Peyer's patch (tissue), 4 donors: ENCODE measurements at regions not wholly inside any gene's neighbourhood (a gene's known extent, or its start where the extent isn't known, plus 50 kb on each side); places are given as distances from the start of the nearest gene placed in this dataset.

Source experiments
- CTCF ChIP-seq, 6 experiments: fragments of 450-650 bp in 4 of 6; fragments of 200-600 bp in 2 of 6; sonication (generic) in 1 of 6; IDR thresholded peaks; one replicate each; pipeline ENCODE4 v1.5.1; 2017 to 2019; ENCODE audit warnings: antibody characterized with exemption in 6 of 6, mild to moderate bottlenecking in 3 of 6, moderate library complexity in 1 of 6
- POLR2A ChIP-seq, 2 donors: fragments of 450-650 bp; IDR thresholded peaks; one replicate each; pipeline ENCODE4 v1.5.1; 2017; ENCODE audit warnings: antibody characterized with exemption in 2 of 2, mild to moderate bottlenecking in 2 of 2, moderate library complexity in 2 of 2

- no peak for TF ChIP-seq CTCF (IDR thresholded peaks at IDR 0.05)
- TF ChIP-seq POLR2A (IDR thresholded peaks at IDR 0.05), result no peak
Observed at GRCh38 chr18:57853133-57853532, 50.0 kb upstream of the ATP8B1 start.
